Peyer's patch (tissue), 4 donors: ENCODE measurements at regions not wholly inside any gene's neighbourhood (a gene's known extent, or its start where the extent isn't known, plus 50 kb on each side); places are given as distances from the start of the nearest gene placed in this dataset.
"Not testable (repeated sequence)": the region's sequence is repeated elsewhere in the genome, so short reads cannot be mapped to it uniquely, and the experiment has no call there.

ENCODE experiments used
- DNase-seq, 3 donors: peaks; one replicate each; pipeline ENCODE4 v3.0.0-alpha.2; 2017 to 2019
- H3K27ac ChIP-seq, 4 donors: fragments of 200-600 bp; sonication (generic); one replicate each; pipeline ENCODE4 v1.5.1; 2016 to 2019
- H3K27me3 ChIP-seq, 2 donors: fragments of 200-600 bp; sonication (generic); one replicate each; pipeline ENCODE4 v1.5.1; 2019
- H3K36me3 ChIP-seq, 3 donors: fragments of 200-600 bp; sonication (generic); one replicate each; pipeline ENCODE4 v1.5.1; 2016 to 2019
- H3K4me1 ChIP-seq, 4 donors: fragments of 200-600 bp; sonication (generic); one replicate each; pipeline ENCODE4 v1.5.1; 2016 to 2019
- H3K4me3 ChIP-seq, 4 donors: fragments of 200-600 bp; sonication (generic); 1 replicate in 3 of 4; 2 replicates in 1 of 4; pipeline ENCODE4 v1.5.1; 2016 to 2019; ENCODE audit warnings: mild to moderate bottlenecking in 1 of 4
- H3K9me3 ChIP-seq, 4 donors: fragments of 200-600 bp; sonication (generic); one replicate each; pipeline ENCODE4 v1.5.1; 2016 to 2019; ENCODE audit warnings: mild to moderate bottlenecking in 1 of 4
- POLR2A ChIP-seq, 2 donors: fragments of 450-650 bp; IDR thresholded peaks; one replicate each; pipeline ENCODE4 v1.5.1; 2017; ENCODE audit warnings: antibody characterized with exemption in 2 of 2, mild to moderate bottlenecking in 2 of 2, moderate library complexity in 2 of 2
- TF ChIP-seq, protein P1 (sequence below), 6 experiments: fragments of 450-650 bp in 4 of 6; fragments of 200-600 bp in 2 of 6; sonication (generic) in 1 of 6; IDR thresholded peaks; one replicate each; pipeline ENCODE4 v1.5.1; 2017 to 2019; ENCODE audit warnings: antibody characterized with exemption in 6 of 6, mild to moderate bottlenecking in 3 of 6, moderate library complexity in 1 of 6

GRCh38 chr10:20596911-20597310, 300.2 kb downstream of the NEBL start:
- no peaks in the 10 kb centered on the region for H3K36me3 ChIP-seq
- no peak overlapping the region for H3K4me3 ChIP-seq
- H3K27me3 ChIP-seq: no peaks in the 10 kb centered on the region
- no peak overlapping the region for H3K27ac ChIP-seq
- no peaks in the 10 kb centered on the region for H3K9me3 ChIP-seq
- no peaks in the 10 kb centered on the region for H3K4me1 ChIP-seq
- no peak for DNase-seq
- TF ChIP-seq POLR2A (IDR thresholded peaks at IDR 0.05): no peak
- TF ChIP-seq, protein P1, sequence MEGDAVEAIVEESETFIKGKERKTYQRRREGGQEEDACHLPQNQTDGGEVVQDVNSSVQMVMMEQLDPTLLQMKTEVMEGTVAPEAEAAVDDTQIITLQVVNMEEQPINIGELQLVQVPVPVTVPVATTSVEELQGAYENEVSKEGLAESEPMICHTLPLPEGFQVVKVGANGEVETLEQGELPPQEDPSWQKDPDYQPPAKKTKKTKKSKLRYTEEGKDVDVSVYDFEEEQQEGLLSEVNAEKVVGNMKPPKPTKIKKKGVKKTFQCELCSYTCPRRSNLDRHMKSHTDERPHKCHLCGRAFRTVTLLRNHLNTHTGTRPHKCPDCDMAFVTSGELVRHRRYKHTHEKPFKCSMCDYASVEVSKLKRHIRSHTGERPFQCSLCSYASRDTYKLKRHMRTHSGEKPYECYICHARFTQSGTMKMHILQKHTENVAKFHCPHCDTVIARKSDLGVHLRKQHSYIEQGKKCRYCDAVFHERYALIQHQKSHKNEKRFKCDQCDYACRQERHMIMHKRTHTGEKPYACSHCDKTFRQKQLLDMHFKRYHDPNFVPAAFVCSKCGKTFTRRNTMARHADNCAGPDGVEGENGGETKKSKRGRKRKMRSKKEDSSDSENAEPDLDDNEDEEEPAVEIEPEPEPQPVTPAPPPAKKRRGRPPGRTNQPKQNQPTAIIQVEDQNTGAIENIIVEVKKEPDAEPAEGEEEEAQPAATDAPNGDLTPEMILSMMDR (IDR thresholded peaks at IDR 0.05): no peak

GRCh38 chr10:20596065-20596755, 300.9 kb downstream of the NEBL start:
- no peak for DNase-seq
- no peak for TF ChIP-seq POLR2A (IDR thresholded peaks at IDR 0.05)
- TF ChIP-seq, protein P1 (IDR thresholded peaks at IDR 0.05): no peak
- no peaks in the 10 kb centered on the region for H3K4me1 ChIP-seq
- H3K36me3 ChIP-seq: no peaks in the 10 kb centered on the region
- H3K27me3 ChIP-seq: no peaks in the 10 kb centered on the region
- H3K9me3 ChIP-seq: no peaks in the 10 kb centered on the region
- no peak overlapping the region for H3K27ac ChIP-seq
- no peak overlapping the region for H3K4me3 ChIP-seq

- no peak for DNase-seq
- Histone ChIP-seq H3K27me3 (no peaks in the 10 kb centered on the region), H3K27ac (no peak overlapping the region), H3K4me3 (no peak overlapping the region), H3K4me1 (no peaks in the 10 kb centered on the region), H3K36me3 (no peaks in the 10 kb centered on the region), H3K9me3 (no peaks in the 10 kb centered on the region)
- no peak for TF ChIP-seq POLR2A (IDR thresholded peaks at IDR 0.05)
- TF ChIP-seq, protein P1 (IDR thresholded peaks at IDR 0.05): no peak
Measured at GRCh38 chr10:20593649-20594048, 303.5 kb downstream of the NEBL start.

- DNase-seq: no peak
- Histone ChIP-seq H3K9me3 (peaks cover 0 to 3% (median 0%) of the 10 kb centered on the region in 4 donors), H3K36me3 (no peaks in the 10 kb centered on the region), H3K4me1 (no peaks in the 10 kb centered on the region), H3K27ac (no peak overlapping the region), H3K27me3 (no peaks in the 10 kb centered on the region), H3K4me3 (no peak overlapping the region)
- TF ChIP-seq, protein P1 (IDR thresholded peaks at IDR 0.05): no peak
Measured at GRCh38 chr10:20582041-20582440, 315.1 kb downstream of the NEBL start.

GRCh38 chr10:20573924-20574323, 323.2 kb downstream of the NEBL start:
- TF ChIP-seq POLR2A (IDR thresholded peaks at IDR 0.05): no peak
- TF ChIP-seq, protein P1 (IDR thresholded peaks at IDR 0.05): no peak
- H3K27ac ChIP-seq: no peak overlapping the region
- H3K4me3 ChIP-seq: no peak overlapping the region
- H3K4me1 ChIP-seq: no peaks in the 10 kb centered on the region
- H3K27me3 ChIP-seq: no peaks in the 10 kb centered on the region
- DNase-seq: no peak
- no peaks in the 10 kb centered on the region for H3K9me3 ChIP-seq
- H3K36me3 ChIP-seq: no peaks in the 10 kb centered on the region

DNA sequence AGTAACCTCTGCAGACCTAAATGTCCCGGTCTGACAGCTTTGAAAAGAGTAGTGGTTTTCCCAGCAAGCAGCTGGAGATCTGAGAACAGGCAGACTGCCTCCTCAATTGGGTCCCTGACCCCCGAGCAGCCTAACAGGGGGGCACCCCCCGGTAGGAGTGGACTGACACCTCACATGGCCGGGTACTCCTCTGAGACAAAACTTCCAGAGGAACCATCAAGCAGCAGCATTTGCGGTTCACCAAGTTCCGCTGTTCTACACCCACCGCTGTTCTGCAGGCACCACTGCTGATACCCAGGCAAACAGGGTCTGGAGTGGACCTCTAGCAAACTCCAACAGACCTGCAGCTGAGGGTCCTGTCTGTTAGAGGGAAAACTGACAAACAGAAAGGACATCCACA, 341.1 kb downstream of the NEBL start:
- H3K27ac ChIP-seq, DNase-seq, H3K4me1 ChIP-seq, H3K27me3 ChIP-seq, H3K36me3 ChIP-seq, H3K9me3 ChIP-seq, H3K4me3 ChIP-seq: not testable (repeated sequence)
